CD4-positive, alpha-beta T cell treated with Interleukin-4 for 1 hour (primary cell): ENCODE measurements at regions not wholly inside any gene's neighbourhood (a gene's known extent, or its start where the extent isn't known, plus 50 kb on each side); places are given as distances from the start of the nearest gene placed in this dataset.
"Not testable (repeated sequence)": the region's sequence is repeated elsewhere in the genome, so short reads cannot be mapped to it uniquely, and the experiment has no call there.

Experiments used
- DNase-seq, 2 donors: peaks; one replicate each; pipeline ENCODE4 v3.0.0-alpha.2; 2020 to 2022

DNA sequence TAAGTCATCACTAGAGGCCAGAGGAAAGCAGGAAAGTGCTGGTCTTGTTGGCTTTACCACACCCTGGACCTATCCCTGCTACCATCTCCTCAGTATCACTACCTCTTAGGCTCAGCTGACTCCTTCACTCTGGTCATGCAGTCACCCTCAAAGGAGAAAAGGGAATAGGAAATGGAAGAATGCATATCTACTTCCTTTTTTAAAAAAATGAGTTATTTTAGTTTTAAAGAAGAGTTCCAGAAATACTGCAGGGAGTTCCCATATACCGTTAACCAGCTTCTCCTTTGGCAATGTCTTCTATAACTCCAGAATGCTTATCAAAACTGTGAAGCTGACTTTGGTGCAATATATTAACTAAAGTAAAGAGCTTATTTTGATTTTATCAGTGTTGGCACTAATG is 688.6 kb downstream of the DIPK2A start:
- no peak for DNase-seq

DNA sequence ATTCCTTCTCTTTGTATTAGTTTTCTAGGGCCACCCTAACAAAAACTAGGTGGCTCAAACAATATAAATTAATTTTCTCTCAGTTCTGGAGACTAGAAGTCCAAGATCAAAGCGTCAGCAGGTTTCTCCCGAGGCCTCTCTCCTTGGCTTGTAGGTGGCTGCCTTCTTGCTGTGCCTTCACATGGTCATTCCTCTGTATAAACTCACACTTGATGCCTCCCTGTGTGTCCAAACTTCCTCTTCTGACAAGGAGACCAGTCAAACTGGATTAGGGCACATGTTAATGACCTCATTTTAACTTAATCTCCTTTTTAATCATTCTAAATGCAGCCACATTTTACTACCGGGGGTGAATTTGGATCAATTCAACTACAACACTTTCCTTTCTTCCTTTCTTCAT is 691.1 kb downstream of the DIPK2A start:
- no peak for DNase-seq

GRCh38 chr3:144663456-144664436 is 692.1 kb downstream of the DIPK2A start:
- no peak for DNase-seq

DNA sequence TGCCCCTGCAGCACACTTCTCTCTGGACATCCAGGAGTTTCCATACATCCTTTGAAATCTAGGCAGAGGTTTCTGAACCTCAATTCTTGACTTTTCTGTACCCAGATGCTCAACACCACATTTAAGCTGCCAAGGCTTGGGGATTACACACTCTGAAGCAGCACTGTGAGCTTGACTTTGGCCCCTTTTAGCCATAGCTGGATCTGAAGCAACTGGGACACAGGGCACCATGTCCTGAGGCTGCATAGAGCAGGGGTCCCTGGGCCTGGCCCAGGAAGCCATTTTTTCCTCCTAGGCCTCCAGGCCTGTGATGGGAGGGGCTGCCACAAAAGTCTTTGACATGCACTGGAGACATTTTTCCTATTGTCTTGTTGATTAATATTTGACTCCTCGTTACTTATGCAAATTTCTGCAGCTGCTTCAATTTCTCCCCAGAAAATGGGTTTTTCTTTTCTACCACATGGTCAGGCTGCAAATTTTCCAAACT is 694.0 kb downstream of the DIPK2A start:
- no peak for DNase-seq

DNA sequence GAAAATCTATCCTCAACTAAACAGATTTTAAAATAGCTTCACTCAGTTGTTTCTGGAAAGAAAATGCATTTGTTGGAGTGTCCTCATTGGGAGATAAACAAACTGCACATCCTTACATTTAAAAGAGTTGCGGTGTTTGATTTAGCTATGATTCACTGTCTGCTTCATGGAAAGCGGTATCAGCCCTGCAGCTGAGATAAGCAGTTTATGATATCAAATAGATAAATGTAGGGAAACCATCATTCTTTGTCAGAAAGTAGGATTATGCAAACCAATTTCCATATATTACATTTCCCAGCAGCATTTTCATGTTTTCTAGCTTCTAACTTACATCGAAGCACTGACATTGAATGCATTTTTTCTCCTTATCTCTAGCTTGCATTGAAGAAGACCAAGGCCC is 698.9 kb downstream of the DIPK2A start:
- DNase-seq, result no peak

DNA sequence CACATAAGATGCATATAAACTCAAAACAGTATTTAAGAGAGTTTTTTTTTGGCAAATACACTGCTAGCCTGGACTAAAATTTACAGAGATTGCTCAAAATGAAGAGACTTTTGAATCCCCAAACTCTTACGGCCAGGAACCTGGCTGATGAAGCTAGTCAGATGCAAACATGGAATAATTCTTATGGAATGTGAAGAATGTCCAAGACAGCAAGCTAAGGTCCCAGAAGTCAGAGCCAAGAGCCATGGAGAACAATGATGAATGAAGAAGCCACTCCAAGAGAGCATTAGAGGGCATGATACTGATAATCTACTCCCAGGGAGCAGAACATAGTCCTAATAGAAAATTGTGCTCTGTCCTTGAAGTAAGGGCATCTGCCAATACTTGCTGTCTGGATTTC is 705.5 kb downstream of the DIPK2A start:
- DNase-seq, result no peak

DNA sequence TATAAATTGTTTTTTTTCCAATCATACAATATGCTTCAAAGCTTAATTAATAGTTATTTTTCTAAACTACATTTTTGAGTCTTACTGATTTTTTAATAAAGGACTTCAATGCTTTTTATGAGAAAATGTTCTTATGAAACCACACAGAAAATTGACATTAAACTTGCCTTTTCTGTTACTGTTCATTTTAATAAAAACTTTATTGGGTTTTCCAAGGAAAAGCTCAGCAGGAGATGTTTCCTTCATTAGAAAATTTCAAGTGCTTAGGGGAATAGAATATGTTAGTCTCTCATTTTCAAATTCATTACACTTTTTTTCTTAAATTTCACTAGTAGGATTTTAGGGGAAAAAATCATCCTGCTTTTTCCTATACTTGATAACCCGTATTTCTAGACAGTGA is 711.4 kb downstream of the DIPK2A start:
- DNase-seq, result no peak

DNA sequence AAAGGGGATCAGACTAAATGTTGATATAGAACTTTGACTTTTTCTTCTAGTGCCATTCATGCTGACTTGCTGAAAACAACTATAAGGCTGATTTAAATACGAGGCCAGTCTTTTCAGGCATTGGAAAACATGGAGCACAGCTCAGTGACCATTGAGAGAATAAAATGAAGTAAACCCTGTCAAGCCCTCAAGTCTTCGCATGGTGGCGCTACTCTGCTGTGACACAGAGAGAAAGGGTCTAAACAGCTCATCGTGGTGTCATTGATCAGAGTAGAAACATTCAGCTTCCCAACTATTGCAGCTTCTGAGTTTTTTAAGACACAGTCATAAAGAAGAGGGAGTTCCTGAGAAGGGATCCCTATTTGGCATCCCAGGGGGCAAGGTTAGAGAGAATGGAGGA is 716.2 kb downstream of the DIPK2A start:
- no peak for DNase-seq

- no peak for DNase-seq
Observed at GRCh38 chr3:144692488-144692887, 720.9 kb downstream of the DIPK2A start.

GRCh38 chr3:144708437-144708836 is 736.8 kb downstream of the DIPK2A start:
- no peak for DNase-seq

DNA sequence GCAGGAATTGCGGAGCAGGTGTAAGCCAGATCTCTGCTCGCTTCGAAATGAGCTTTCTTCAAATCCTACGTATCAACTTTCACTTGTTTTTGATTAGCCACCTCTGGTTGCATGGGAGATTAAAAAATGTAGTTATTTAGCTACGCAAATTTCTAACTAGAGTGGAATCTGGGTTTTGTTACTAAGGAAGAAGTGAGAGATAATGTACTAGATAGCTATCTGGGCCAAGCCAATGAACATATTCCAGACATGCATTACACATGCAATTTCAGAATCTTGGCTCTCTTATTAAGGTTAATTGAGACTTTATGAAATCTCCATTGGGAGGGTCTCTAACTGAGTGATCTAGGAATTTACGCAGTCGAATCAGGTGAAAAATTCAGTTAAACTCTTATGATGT is 765.7 kb downstream of the DIPK2A start:
- no peak for DNase-seq

DNA sequence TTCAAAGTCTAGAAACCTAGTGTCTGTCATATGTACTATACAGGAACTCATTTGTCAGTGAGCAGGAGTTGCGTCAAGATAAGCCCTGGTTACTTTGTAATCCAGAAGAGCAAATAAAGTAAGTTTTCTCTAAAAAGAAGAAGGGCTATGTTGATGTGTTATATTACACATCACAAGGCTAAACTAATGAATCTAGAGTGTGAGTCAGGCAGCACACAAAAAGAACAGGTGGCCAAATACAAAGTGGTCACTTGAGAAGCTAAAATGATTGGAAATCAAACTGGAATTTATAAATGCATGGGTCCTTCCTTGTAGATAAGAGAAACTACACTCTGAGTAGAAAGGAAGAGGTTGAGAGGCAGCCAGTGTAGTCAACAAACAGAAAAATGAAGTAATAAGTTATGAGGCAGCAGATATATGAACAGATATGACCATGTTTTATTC is 771.6 kb downstream of the DIPK2A start:
- no peak for DNase-seq

DNA sequence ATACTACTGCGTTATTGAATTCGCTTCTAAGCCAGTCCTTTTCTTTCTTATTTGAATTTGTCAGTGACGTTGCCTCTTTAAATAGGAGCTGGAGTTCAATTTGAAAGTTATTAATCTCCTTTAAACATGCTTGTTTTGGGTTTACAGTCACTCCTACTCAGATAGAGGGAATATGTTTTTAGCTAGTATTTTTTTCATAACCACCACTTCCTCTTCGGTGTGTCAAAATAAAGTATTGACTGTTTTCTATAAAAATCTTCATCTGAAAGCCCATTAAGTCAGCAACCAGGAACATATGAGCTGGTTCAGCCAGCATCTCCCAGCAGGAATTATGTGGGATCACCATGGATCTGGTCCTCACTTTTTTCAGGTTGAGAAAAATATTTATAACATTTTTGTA is 772.9 kb downstream of the DIPK2A start:
- no peak for DNase-seq

DNA sequence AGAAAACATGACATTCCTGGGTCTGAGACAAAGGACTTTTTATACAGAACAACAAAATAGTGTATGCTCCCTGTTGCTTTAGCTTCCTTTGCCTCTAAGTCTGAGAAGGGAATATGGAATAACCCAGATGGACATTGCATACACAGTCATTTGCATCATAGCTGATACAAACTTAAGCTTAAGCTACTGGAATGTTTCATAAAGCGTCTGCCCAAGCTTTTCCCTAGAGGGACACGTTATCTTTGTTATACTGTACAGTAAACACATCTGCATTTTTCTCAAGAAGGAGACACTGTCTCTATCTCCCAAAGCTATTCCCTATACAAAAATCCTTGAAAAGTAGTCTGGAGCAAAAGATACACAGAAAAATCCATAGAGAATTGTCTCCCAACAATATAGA is 775.0 kb downstream of the DIPK2A start:
- DNase-seq, result no peak

DNA sequence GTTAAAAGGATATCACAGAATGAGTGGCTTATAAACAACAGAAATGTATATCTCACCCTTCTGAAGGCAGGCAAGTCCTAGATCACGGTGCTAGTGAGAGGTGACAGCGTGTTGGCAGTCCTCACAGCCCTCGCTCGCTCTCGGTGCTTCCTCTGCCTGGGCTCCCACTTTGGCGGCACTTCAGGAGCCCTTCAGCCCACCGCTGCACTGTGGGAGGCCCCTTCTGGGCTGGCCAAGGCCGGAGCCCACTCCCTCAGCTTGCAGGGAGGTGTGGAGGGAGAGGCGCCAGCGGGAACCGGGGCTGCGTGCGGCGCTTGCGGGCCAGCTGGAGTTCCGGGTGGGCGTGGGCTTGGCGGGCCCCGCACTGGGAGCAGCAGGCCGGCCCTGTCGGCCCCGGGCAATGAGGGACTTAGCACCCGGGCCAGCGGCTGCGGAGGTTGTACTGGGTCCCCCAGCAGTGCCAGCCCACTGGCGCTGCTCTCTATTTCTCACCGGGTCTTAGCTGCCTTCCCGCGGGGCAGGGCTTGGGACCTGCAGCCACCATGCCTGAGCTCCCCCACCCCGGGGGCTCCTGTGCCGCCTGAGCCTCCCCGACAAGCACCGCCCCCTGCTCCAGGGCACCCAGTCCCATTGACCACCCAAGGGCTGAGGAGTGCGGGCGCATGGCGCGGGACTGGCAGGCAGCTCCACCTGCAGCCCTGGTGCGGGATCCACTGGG is 778.1 kb downstream of the DIPK2A start:
- DNase-seq, result not testable (repeated sequence)

DNA sequence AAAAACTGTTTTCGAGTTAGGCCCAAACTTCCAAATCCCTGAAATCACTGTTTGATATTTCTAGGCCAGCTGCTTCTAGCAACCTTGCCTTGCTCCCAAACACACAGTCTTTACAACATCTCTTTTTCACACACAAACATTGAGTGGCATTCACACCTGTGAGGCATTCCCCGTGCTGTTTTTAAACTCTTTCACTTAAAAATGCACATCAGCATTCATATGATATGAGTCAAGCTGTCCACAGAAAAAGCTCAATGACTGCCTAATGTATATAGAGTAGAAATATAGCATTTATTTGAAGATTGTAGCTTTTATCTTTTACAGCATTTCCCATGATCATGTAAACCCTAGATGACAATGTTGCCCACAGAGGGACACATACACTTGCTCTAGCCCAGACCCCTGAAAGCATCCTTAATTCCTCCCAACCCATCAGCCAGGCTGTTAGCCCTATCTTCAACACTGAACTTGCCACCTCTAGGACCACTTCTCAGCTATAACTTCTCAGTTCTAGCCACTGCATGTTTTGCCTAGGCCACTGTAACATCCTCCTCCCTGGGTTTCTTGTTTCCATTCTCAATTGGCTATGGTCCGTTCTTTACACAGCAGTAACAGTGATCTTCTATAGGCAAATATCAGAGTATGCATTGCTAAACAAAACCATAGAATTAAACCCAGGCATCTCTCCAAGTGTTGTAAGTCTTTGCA is 782.6 kb downstream of the DIPK2A start:
- no peak for DNase-seq

DNA sequence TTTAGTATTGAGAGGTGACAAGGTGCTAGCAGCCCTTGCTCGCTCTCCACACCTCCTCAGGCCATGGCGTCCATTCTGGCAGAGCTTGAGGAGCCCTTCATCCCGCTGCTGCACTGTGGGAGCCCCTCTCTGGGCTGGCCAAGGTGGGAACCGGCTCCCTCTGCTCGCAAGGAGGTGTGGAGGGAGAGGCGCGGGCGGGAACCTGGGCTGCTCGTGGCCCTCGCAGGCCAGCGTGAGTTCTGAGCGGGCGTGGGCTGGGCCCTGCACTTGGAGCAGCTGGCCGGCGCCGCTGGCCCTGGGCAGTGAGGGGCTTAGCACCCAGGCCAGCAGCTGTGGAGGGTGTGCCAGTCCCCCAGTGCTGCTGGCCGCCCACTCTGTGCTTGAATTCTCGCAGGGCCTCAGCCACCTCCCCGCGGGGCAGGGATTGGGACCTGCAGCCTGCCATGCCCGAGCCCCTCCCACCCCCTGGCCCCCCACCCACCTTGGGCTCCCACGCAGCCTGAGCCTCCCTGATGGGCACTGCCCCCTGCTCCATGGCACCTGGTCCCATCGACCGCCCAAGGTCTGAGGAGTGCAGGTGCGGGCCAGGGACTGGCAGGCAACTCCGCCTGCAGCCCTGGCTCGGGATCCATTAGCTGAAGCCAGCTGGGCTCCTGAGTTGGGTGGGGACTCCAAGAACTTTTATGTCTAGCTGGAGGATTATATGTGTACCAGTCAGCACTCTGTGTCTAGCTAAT is 785.2 kb downstream of the DIPK2A start:
- no peak for DNase-seq

- no peak for DNase-seq
Observed at GRCh38 chr3:144760831-144761230, 789.2 kb downstream of the DIPK2A start.

GRCh38 chr3:144762091-144762490 is 790.5 kb downstream of the DIPK2A start:
- DNase-seq, result no peak

DNA sequence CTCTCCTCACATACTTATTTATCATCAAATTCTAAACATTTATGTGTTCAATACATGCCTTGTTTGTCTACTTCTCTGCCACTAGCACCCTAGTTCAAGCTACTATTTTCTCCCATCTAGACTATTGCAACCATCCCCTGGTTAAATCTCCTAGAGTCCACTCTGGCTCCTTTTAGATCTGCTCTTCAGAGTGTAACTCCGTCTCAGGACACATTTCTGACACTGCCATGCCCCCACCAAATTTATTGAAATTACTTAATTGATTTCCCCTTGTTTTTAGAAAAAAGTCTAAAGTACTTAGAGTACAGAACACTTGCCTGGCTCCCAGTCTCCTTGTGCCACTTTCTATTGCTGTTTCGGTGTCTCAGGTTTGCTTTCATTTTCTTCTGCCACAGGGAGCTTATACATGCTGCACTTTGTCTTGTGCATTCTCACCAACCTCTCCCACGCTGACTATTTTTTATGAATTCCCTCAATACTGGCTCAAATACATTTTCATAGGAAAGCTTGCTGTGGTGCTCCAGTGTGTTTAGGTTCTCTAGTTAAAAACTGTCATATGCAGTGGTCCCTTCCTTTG is 792.3 kb downstream of the DIPK2A start:
- DNase-seq, result no peak

- DNase-seq, result no peak
Observed at GRCh38 chr3:144770281-144770680, 798.7 kb downstream of the DIPK2A start.

- DNase-seq, result no peak
Observed at GRCh38 chr3:144770915-144771351, 799.3 kb downstream of the DIPK2A start.
